ENCODE measurements at regions not wholly inside any gene's neighbourhood (a gene's known extent, or its start where the extent isn't known, plus 50 kb on each side); places are given as distances from the start of the nearest gene placed in this dataset.

- no peaks in the 10 kb centered on the region for H3K36me3 Mint-ChIP-seq
- no peak overlapping the region for H3K4me3 Mint-ChIP-seq
- no peak for TF ChIP-seq CTCF (conservative IDR thresholded peaks at IDR 0.05)
- no peaks in the 10 kb centered on the region for H3K4me1 Mint-ChIP-seq (ENCODE audit: unreplicated experiment)
- H3K9me3 Mint-ChIP-seq = peaks cover 12% of the 10 kb centered on the region
- no peaks in the 10 kb centered on the region for H3K27me3 Mint-ChIP-seq
- no peak for DNase-seq (ENCODE audit: extremely low spot score, unreplicated experiment)
- H3K27ac Mint-ChIP-seq = no peak overlapping the region
Observed at GRCh38 chr2:83874712-83875430, 584.2 kb downstream of the SUCLG1 start.

- no peak for DNase-seq (ENCODE audit: extremely low spot score, unreplicated experiment)
- Mint-ChIP-seq H3K4me1 (ENCODE audit: unreplicated experiment) (no peaks in the 10 kb centered on the region), H3K27me3 (no peaks in the 10 kb centered on the region), H3K9me3 (peaks cover 12% of the 10 kb centered on the region), H3K4me3 (no peak overlapping the region), H3K36me3 (no peaks in the 10 kb centered on the region), H3K27ac (no peak overlapping the region)
- TF ChIP-seq CTCF (conservative IDR thresholded peaks at IDR 0.05) = no peak
Observed at GRCh38 chr2:83874066-83874465, 585.0 kb downstream of the SUCLG1 start.

- no peak for TF ChIP-seq CTCF (conservative IDR thresholded peaks at IDR 0.05)
- H3K4me1 Mint-ChIP-seq (ENCODE audit: unreplicated experiment) = no peaks in the 10 kb centered on the region
- no peak overlapping the region for H3K4me3 Mint-ChIP-seq
- H3K27ac Mint-ChIP-seq = no peak overlapping the region
- DNase-seq (ENCODE audit: extremely low spot score, unreplicated experiment) = no peak
- no peaks in the 10 kb centered on the region for H3K27me3 Mint-ChIP-seq
- peaks cover 12% of the 10 kb centered on the region for H3K9me3 Mint-ChIP-seq
- no peaks in the 10 kb centered on the region for H3K36me3 Mint-ChIP-seq
Observed at GRCh38 chr2:83873110-83873509, 586.0 kb downstream of the SUCLG1 start.

- no peak for DNase-seq (ENCODE audit: extremely low spot score, unreplicated experiment)
- no peaks in the 10 kb centered on the region for H3K27me3 Mint-ChIP-seq
- H3K4me3 Mint-ChIP-seq = no peak overlapping the region
- no peak for TF ChIP-seq CTCF (conservative IDR thresholded peaks at IDR 0.05)
- no peaks in the 10 kb centered on the region for H3K36me3 Mint-ChIP-seq
- no peak overlapping the region for H3K27ac Mint-ChIP-seq
- H3K9me3 Mint-ChIP-seq = no peaks in the 10 kb centered on the region
- no peaks in the 10 kb centered on the region for H3K4me1 Mint-ChIP-seq (ENCODE audit: unreplicated experiment)
Observed at GRCh38 chr2:83866211-83866610, 592.9 kb downstream of the SUCLG1 start.

GRCh38 chr2:83862600-83862999 is 596.5 kb downstream of the SUCLG1 start:
- Mint-ChIP-seq H3K4me3 (no peak overlapping the region), H3K36me3 (no peaks in the 10 kb centered on the region), H3K9me3 (no peaks in the 10 kb centered on the region), H3K27ac (no peak overlapping the region), H3K27me3 (no peaks in the 10 kb centered on the region), H3K4me1 (ENCODE audit: unreplicated experiment) (no peaks in the 10 kb centered on the region)
- no peak for DNase-seq (ENCODE audit: extremely low spot score, unreplicated experiment)
- no peak for TF ChIP-seq CTCF (conservative IDR thresholded peaks at IDR 0.05)
